Lung (tissue), 11 donors: ENCODE measurements at regions not wholly inside any gene's neighbourhood (a gene's known extent, or its start where the extent isn't known, plus 50 kb on each side); places are given as distances from the start of the nearest gene placed in this dataset.
"Not testable (repeated sequence)": the region's sequence is repeated elsewhere in the genome, so short reads cannot be mapped to it uniquely, and the experiment has no call there.

Source experiments
- ATAC-seq: fragments of 200-7000 bp; cut with Tn5 transposase; one replicate; pipeline ENCODE4 v1.9.1; 2020; ENCODE audit warnings: moderate number of reproducible peaks; ENCODE audit not compliant: insufficient read depth, low FRiP score
- DNase-seq, 3 donors: peaks; one replicate each; pipeline ENCODE4 v3.0.0-alpha.2; 2013 to 2017
- H3K27ac ChIP-seq, 2 donors: one replicate each; pipeline ENCODE4 v1.5.1; 2013; ENCODE audit warnings: mild to moderate bottlenecking in 2 of 2, moderate library complexity in 2 of 2, control low read depth in 1 of 2, inconsistent platforms in 1 of 2, low read depth in 1 of 2, low read length in 1 of 2
- H3K27me3 ChIP-seq, 3 donors: one replicate each; pipeline ENCODE4 v1.5.1; 2013; ENCODE audit warnings: low read length in 2 of 3; ENCODE audit not compliant: control insufficient read depth in 3 of 3, insufficient read depth in 3 of 3
- H3K36me3 ChIP-seq, 4 donors: one replicate each; pipeline ENCODE4 v1.5.1; 2013; ENCODE audit warnings: low read length in 4 of 4, mild to moderate bottlenecking in 1 of 4, moderate library complexity in 1 of 4; ENCODE audit not compliant: control insufficient read depth in 4 of 4, insufficient read depth in 4 of 4
- H3K4me1 ChIP-seq, 5 donors: one replicate each; pipeline ENCODE4 v1.5.1; 2013; ENCODE audit warnings: low read length in 5 of 5, mild to moderate bottlenecking in 2 of 5, moderate library complexity in 1 of 5; ENCODE audit not compliant: control insufficient read depth in 5 of 5, insufficient read depth in 5 of 5
- H3K4me3 ChIP-seq: one replicate; pipeline ENCODE4 v1.5.1; 2013; ENCODE audit warnings: mild to moderate bottlenecking, control low read depth, moderate library complexity
- H3K9ac ChIP-seq, 2 donors: one replicate each; pipeline ENCODE4 v1.5.1; 2013; ENCODE audit warnings: low read length in 2 of 2, control low read depth in 1 of 2; ENCODE audit not compliant: insufficient read depth in 1 of 2
- H3K9me3 ChIP-seq, 4 donors: one replicate each; pipeline ENCODE4 v1.5.1; 2013; ENCODE audit warnings: low read length in 3 of 4, mild to moderate bottlenecking in 1 of 4, moderate library complexity in 1 of 4; ENCODE audit not compliant: control insufficient read depth in 4 of 4, insufficient read depth in 3 of 4
- CTCF ChIP-seq: IDR thresholded peaks from 2 replicates; pipeline ENCODE4 v1.5.1; 2012; ENCODE audit warnings: mild to moderate bottlenecking; ENCODE audit errors: control extremely low read depth, extremely low read depth
- WGBS, 2 donors: extraction: QIAGEN DNeasy Blood & Tissue Kit; methylation state at CpG; one replicate each; pipeline ENCODE4 v1.1.7; 2013; 5-methylcytosine and 5-hydroxymethylcytosine counted together
- donor health status: control.
- donor health status: control.
- donor health status: Bipolar disorder and iron deficiency.
- donor health status: healthy.
- donor health status: DM: yes; HTN: yes; CAD: no.

DNA sequence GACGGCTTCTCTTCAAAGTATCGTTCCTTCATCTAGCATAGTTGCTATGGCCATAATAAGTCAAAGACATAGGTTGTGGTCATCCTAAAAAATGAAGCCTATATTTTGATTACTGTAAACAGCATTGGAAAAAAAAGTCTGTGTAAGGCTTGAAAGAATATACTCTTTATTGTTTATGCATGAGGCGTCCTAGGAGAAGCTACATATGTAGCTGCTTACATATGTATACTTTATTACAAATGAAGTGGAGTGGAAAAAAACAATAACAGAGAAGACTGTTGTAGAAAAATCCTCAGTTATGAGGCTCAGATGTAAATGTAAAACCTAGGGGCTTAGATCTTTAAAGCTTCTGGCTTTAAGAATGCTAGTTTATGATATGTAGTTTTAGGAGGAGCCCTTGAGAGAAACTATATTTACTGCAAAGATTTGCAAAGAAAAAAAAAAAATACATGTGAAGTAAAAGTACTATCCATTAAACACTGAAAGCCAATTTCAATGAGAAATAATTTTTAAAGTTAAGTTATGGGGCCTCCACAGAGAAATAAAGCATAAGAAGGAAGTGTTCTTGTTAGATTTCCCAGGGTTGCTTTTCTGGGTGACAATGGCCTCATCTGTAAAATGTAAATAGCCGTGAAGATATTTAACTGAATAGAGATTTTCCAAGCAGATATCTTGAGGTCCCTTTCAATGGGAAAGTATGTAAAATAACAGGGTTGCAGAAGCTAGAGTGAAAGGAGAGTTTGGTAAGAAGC, 598.2 kb downstream of the TRIML1 start:
- H3K36me3 ChIP-seq: no peaks in the 10 kb centered on the region
- 86 to 88% methylated on average over 4 of the region's 4 CpGs for WGBS, 2 donors

GRCh38 chr4:188738290-188738689, 599.0 kb downstream of the TRIML1 start:
- not testable (repeated sequence) for H3K27ac ChIP-seq, H3K9ac ChIP-seq, H3K9me3 ChIP-seq, H3K4me3 ChIP-seq, ATAC-seq, H3K4me1 ChIP-seq, DNase-seq, H3K27me3 ChIP-seq, H3K36me3 ChIP-seq
- WGBS, 2 donors: 83 to 84% methylated on average over 11 to 22 of the region's 24 CpGs

More for the DNA sequence above, 598.2 kb downstream of the TRIML1 start:
- Histone ChIP-seq H3K27me3 (no peaks in the 10 kb centered on the region), H3K9ac (no peak overlapping the region), H3K4me1 (peaks cover 0 to 3% (median 0%) of the 10 kb centered on the region in 5 donors), H3K9me3 (no peaks in the 10 kb centered on the region), H3K4me3 (no peak overlapping the region), H3K27ac (no peak overlapping the region)
- TF ChIP-seq CTCF: no peak
- DNase-seq: peak in 2 of 3 donors; percentile 69 to 78
- no peak for ATAC-seq

- ATAC-seq: not testable (repeated sequence)
- 75 to 100% methylated on average over 1 of the region's 1 CpG for WGBS, 2 donors
These were observed 600.9 kb downstream of the TRIML1 start for GRCh38 chr4:188740172-188740571.

GRCh38 chr4:188740791-188741190, 601.5 kb downstream of the TRIML1 start:
- not testable (repeated sequence) for H3K27ac ChIP-seq, H3K9me3 ChIP-seq, DNase-seq, H3K4me1 ChIP-seq, ATAC-seq, H3K36me3 ChIP-seq, H3K4me3 ChIP-seq, H3K9ac ChIP-seq, H3K27me3 ChIP-seq
- no CpG with 5 or more reads among the region's 1 CpG for WGBS, 2 donors

More at GRCh38 chr4:188740172-188740571, 600.9 kb downstream of the TRIML1 start:
- H3K4me1 ChIP-seq, H3K4me3 ChIP-seq, H3K36me3 ChIP-seq, H3K9ac ChIP-seq, H3K27ac ChIP-seq, H3K27me3 ChIP-seq, H3K9me3 ChIP-seq, DNase-seq: not testable (repeated sequence)

- WGBS, 2 donors: 88 to 89% methylated on average over 22 of the region's 22 CpGs
- TF ChIP-seq CTCF: no peak
- no peak overlapping the region for H3K27ac ChIP-seq
- H3K4me1 ChIP-seq: no peaks in the 10 kb centered on the region
- H3K27me3 ChIP-seq: no peaks in the 10 kb centered on the region
- no peak for DNase-seq
- ATAC-seq: no peak
- H3K4me3 ChIP-seq: no peak overlapping the region
- H3K9me3 ChIP-seq: peaks cover 0 to 7% (median 0%) of the 10 kb centered on the region in 4 donors
- no peak overlapping the region for H3K9ac ChIP-seq
- no peaks in the 10 kb centered on the region for H3K36me3 ChIP-seq
These were observed 615.2 kb downstream of the TRIML1 start for GRCh38 chr4:188754372-188755002.
